GM12874 (cell line): ENCODE measurements at regions not wholly inside any gene's neighbourhood (a gene's known extent, or its start where the extent isn't known, plus 50 kb on each side); places are given as distances from the start of the nearest gene placed in this dataset.

Experiments used
- CTCF ChIP-seq: IDR thresholded peaks from 2 replicates; pipeline ENCODE4 v1.5.1; 2011; ENCODE audit warnings: low read depth, mild to moderate bottlenecking, control low read depth, low read length, moderate library complexity; ENCODE audit not compliant: insufficient read depth

GRCh38 chr21:17264182-17264581 lies 248.7 kb upstream of the CXADR start:
- TF ChIP-seq CTCF: no peak

- no peak for TF ChIP-seq CTCF
Observed at GRCh38 chr21:17269760-17270159, 243.1 kb upstream of the CXADR start.

GRCh38 chr21:17270229-17270628 lies 242.6 kb upstream of the CXADR start:
- TF ChIP-seq CTCF: no peak

- no peak for TF ChIP-seq CTCF
Observed at GRCh38 chr21:17279663-17280062, 233.2 kb upstream of the CXADR start.

- TF ChIP-seq CTCF: no peak
Observed at GRCh38 chr21:17295997-17296396, 216.8 kb upstream of the CXADR start.

GRCh38 chr21:17334484-17334883 lies 178.4 kb upstream of the CXADR start:
- TF ChIP-seq CTCF: no peak

GRCh38 chr21:17340081-17340480 lies 172.8 kb upstream of the CXADR start:
- TF ChIP-seq CTCF: no peak

- no peak for TF ChIP-seq CTCF
Observed at GRCh38 chr21:17343055-17343454, 169.8 kb upstream of the CXADR start.
